SK-N-SH treated with all-trans-retinoic acid at 6 μM for 48 hours (cell line): ENCODE measurements at regions not wholly inside any gene's neighbourhood (a gene's known extent, or its start where the extent isn't known, plus 50 kb on each side); places are given as distances from the start of the nearest gene placed in this dataset.

Experiments used
- ARNTL ChIP-seq: fragments of 450-650 bp; formaldehyde crosslinking; IDR thresholded peaks from 2 replicates; pipeline ENCODE4 v1.5.0; 2020; ENCODE audit warnings: low read depth, mild to moderate bottlenecking, moderate library complexity, borderline replicate concordance
- CSDC2 ChIP-seq: fragments of 250-450 bp; sonication (Bioruptor Pico); IDR thresholded peaks from 2 replicates; pipeline ENCODE4 v1.5.0; 2020; ENCODE audit warnings: mild to moderate bottlenecking, moderate library complexity
- ESRRG ChIP-seq: fragments of 250-450 bp; sonication (Bioruptor Pico); IDR thresholded peaks from 2 replicates; pipeline ENCODE4 v1.6.1; 2021; ENCODE audit warnings: mild to moderate bottlenecking
- ISL1 ChIP-seq: fragments of 250-450 bp; sonication (Bioruptor Pico); IDR thresholded peaks from 2 replicates; pipeline ENCODE4 v2.1.2; 2022; ENCODE audit warnings: mild to moderate bottlenecking, moderate library complexity
- POU6F1 ChIP-seq: fragments of 250-450 bp; sonication (Bioruptor Pico); IDR thresholded peaks from 2 replicates; pipeline ENCODE4 v1.8.0; 2021; ENCODE audit warnings: low read depth, mild to moderate bottlenecking, moderate library complexity, borderline replicate concordance
- TCF4 ChIP-seq: fragments of 250-450 bp; sonication (Bioruptor Pico); IDR thresholded peaks from 2 replicates; pipeline ENCODE4 v1.8.0; 2021; ENCODE audit warnings: mild to moderate bottlenecking, moderate library complexity, borderline replicate concordance
- TOX ChIP-seq: fragments of 250-450 bp; sonication (Bioruptor Pico); IDR thresholded peaks from 2 replicates; pipeline ENCODE4 v1.8.0; 2021; ENCODE audit warnings: mild to moderate bottlenecking, moderate library complexity, borderline replicate concordance
- TSHZ2 ChIP-seq: fragments of 250-450 bp; sonication (Bioruptor Pico); IDR thresholded peaks from 2 replicates; pipeline ENCODE4 v1.5.0; 2020; ENCODE audit warnings: mild to moderate bottlenecking, moderate library complexity
- ZC3H10 ChIP-seq: fragments of 250-450 bp; sonication (Bioruptor Pico); IDR thresholded peaks from 2 replicates; pipeline ENCODE4 v1.5.1; 2021; ENCODE audit warnings: mild to moderate bottlenecking, moderate library complexity
- ZFP3 ChIP-seq: fragments of 250-450 bp; sonication (Bioruptor Pico); IDR thresholded peaks from 2 replicates; pipeline ENCODE4 v1.5.0; 2020; ENCODE audit warnings: mild to moderate bottlenecking, moderate library complexity
- ZFP30 ChIP-seq: fragments of 450-650 bp; formaldehyde crosslinking; IDR thresholded peaks from 2 replicates; pipeline ENCODE4 v1.5.0; 2022; ENCODE audit warnings: mild to moderate bottlenecking, moderate library complexity
- ZNF565 ChIP-seq: fragments of 450-650 bp; formaldehyde crosslinking; conservative IDR thresholded peaks from 2 replicates; pipeline ENCODE4 v1.5.0; 2020; ENCODE audit warnings: low read depth, mild to moderate bottlenecking, moderate library complexity

DNA sequence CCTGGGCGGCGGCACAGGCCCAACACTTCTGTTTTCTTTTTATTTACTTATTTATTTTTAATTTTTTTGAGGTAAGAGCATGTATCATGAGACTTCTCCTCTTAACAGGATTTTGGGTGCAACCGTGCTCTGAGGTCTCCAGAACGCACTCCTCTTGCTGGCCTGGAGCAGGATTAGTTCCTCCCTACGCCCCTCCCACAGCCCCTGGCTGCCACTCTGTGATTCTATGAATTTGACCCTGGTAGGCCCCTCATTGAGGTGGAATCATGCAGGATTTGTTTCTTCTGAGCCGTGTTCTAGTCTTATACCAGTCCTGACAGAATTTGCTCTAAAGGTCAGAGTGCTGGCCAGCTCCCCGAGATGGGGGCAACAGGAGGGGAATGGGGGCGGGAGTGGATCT lies 106.5 kb upstream of the HS6ST1 start:
- TF ChIP-seq TOX (CRISPR knock-in tag): no peak
- TF ChIP-seq ZNF565 (CRISPR knock-in tag): no peak
- no peak for TF ChIP-seq ARNTL
- no peak for TF ChIP-seq TCF4
- TF ChIP-seq POU6F1 (CRISPR knock-in tag): no peak
- no peak for TF ChIP-seq CSDC2 (CRISPR knock-in tag)
- TF ChIP-seq ZC3H10 (CRISPR knock-in tag): no peak
- TF ChIP-seq ZFP3 (CRISPR knock-in tag): no peak
- TF ChIP-seq TSHZ2 (CRISPR knock-in tag): no peak
- TF ChIP-seq ESRRG (CRISPR knock-in tag): no peak
- no peak for TF ChIP-seq ISL1 (CRISPR knock-in tag)
- TF ChIP-seq ZFP30 (CRISPR knock-in tag): no peak
